Right kidney (tissue), 1 donor: ENCODE measurements at regions not wholly inside any gene's neighbourhood (a gene's known extent, or its start where the extent isn't known, plus 50 kb on each side); places are given as distances from the start of the nearest gene placed in this dataset.

ENCODE experiments used
- DNase-seq: peaks from one replicate; pipeline ENCODE4 v3.0.0-alpha.2; 2016

- no peak for DNase-seq
Observed at GRCh38 chr13:107461751-107462150, 753.6 kb downstream of the LIG4 start.

- no peak for DNase-seq
Observed at GRCh38 chr13:107459430-107459829, 755.9 kb downstream of the LIG4 start.

- no peak for DNase-seq
Observed at GRCh38 chr13:107458269-107458668, 757.1 kb downstream of the LIG4 start.

GRCh38 chr13:107457686-107458085 lies 757.6 kb downstream of the LIG4 start:
- no peak for DNase-seq

GRCh38 chr13:107456431-107456830 lies 758.9 kb downstream of the LIG4 start:
- DNase-seq, result no peak

- no peak for DNase-seq
Observed at GRCh38 chr13:107452833-107453232, 762.5 kb downstream of the LIG4 start.

GRCh38 chr13:107450931-107451330 lies 764.4 kb downstream of the LIG4 start:
- no peak for DNase-seq

- no peak for DNase-seq
Observed at GRCh38 chr13:107450431-107450830, 764.9 kb downstream of the LIG4 start.

GRCh38 chr13:107447591-107447990 lies 767.7 kb downstream of the LIG4 start:
- DNase-seq, result no peak

- no peak for DNase-seq
Observed at GRCh38 chr13:107441279-107441678, 774.1 kb downstream of the LIG4 start.

GRCh38 chr13:107438251-107438650 lies 777.1 kb downstream of the LIG4 start:
- no peak for DNase-seq

GRCh38 chr13:107434347-107434746 lies 781.0 kb downstream of the LIG4 start:
- no peak for DNase-seq

- DNase-seq, result no peak
Observed at GRCh38 chr13:107427536-107427935, 787.8 kb downstream of the LIG4 start.

- DNase-seq, result no peak
Observed at GRCh38 chr13:107422421-107422820, 792.9 kb downstream of the LIG4 start.

GRCh38 chr13:107421951-107422350 lies 793.4 kb downstream of the LIG4 start:
- DNase-seq, result no peak

GRCh38 chr13:107421028-107421427 lies 794.3 kb downstream of the LIG4 start:
- no peak for DNase-seq

- no peak for DNase-seq
Observed at GRCh38 chr13:107413005-107413404, 802.3 kb downstream of the LIG4 start.

GRCh38 chr13:107407074-107407473 lies 808.3 kb downstream of the LIG4 start:
- no peak for DNase-seq

- DNase-seq, result no peak
Observed at GRCh38 chr13:107395927-107396662, 819.2 kb downstream of the LIG4 start.

- no peak for DNase-seq
Observed at GRCh38 chr13:107392205-107392604, 823.1 kb downstream of the LIG4 start.

- no peak for DNase-seq
Observed at GRCh38 chr13:107387525-107387924, 819.6 kb upstream of the ARGLU1 start.

GRCh38 chr13:107379407-107380155 lies 811.6 kb upstream of the ARGLU1 start:
- DNase-seq, result no peak

- no peak for DNase-seq
Observed at GRCh38 chr13:107376341-107377125, 808.6 kb upstream of the ARGLU1 start.
